SU-DHL-6 (cell line): ENCODE measurements at regions not wholly inside any gene's neighbourhood (a gene's known extent, or its start where the extent isn't known, plus 50 kb on each side); places are given as distances from the start of the nearest gene placed in this dataset.
"Not testable (repeated sequence)": the region's sequence is repeated elsewhere in the genome, so short reads cannot be mapped to it uniquely, and the experiment has no call there.

Source experiments
- H2AFZ ChIP-seq: fragments of 200-600 bp; sonication (generic); 2 replicates; pipeline ENCODE4 v1.6.1; 2014; ENCODE audit warnings: low read depth, mild to moderate bottlenecking, moderate library complexity, mixed read lengths, antibody characterized with exemption, low read length; ENCODE audit not compliant: severe bottlenecking
- H3F3A ChIP-seq: fragments of 200-600 bp; shearing (Covaris generic); 2 replicates; pipeline ENCODE4 v1.6.0; 2016; ENCODE audit warnings: antibody characterized with exemption, mild to moderate bottlenecking; ENCODE audit not compliant: insufficient read depth
- H3K27ac ChIP-seq: fragments of 200-600 bp; sonication (generic); 2 replicates; pipeline ENCODE4 v1.5.1; 2016; ENCODE audit warnings: low read depth, mild to moderate bottlenecking, low read length, moderate library complexity, mixed read lengths
- H3K27me3 ChIP-seq: fragments of 200-600 bp; sonication (generic), shearing (Covaris generic); 2 replicates; pipeline ENCODE4 v1.6.0; 2014; ENCODE audit warnings: mild to moderate bottlenecking, low read length
- H3K36me3 ChIP-seq: fragments of 200-600 bp; sonication (generic); 2 replicates; pipeline ENCODE4 v1.6.1; 2014; ENCODE audit warnings: mild to moderate bottlenecking, low read length, mixed read lengths
- H3K4me2 ChIP-seq: fragments of 300-600, 200-600 bp; shearing (Covaris generic), sonication (generic); 2 replicates; pipeline ENCODE4 v1.6.0; 2014; ENCODE audit warnings: low read length, low read depth, mild to moderate bottlenecking; ENCODE audit not compliant: poor library complexity, severe bottlenecking
- H3K4me3 ChIP-seq: fragments of 200-600 bp; sonication (generic); 2 replicates; pipeline ENCODE4 v1.5.1; 2014; ENCODE audit warnings: antibody characterized with exemption, low read length, mild to moderate bottlenecking, mixed read lengths; ENCODE audit not compliant: insufficient read depth, poor library complexity, severe bottlenecking
- H3K79me2 ChIP-seq: fragments of 200-600 bp; sonication (generic); 2 replicates; pipeline ENCODE4 v1.6.1; 2014; ENCODE audit warnings: mild to moderate bottlenecking, low read length, moderate library complexity; ENCODE audit not compliant: insufficient read depth
- H3K9ac ChIP-seq: fragments of 200-600 bp; sonication (generic); 2 replicates; pipeline ENCODE4 v1.7.0; 2014; ENCODE audit warnings: mild to moderate bottlenecking, low read length
- H3K9me2 ChIP-seq: fragments of 200-600 bp; sonication (generic); replicated peaks from 2 replicates; pipeline ENCODE4 v1.6.1; 2014; ENCODE audit warnings: low read length; ENCODE audit not compliant: insufficient read depth
- H3K9me3 ChIP-seq: fragments of 200-600 bp; sonication (generic); 2 replicates; pipeline ENCODE4 v1.6.1; 2014; ENCODE audit warnings: low read length, mixed read lengths; ENCODE audit not compliant: insufficient read depth
- H4K20me1 ChIP-seq: fragments of 200-600 bp; sonication (generic); 2 replicates; pipeline ENCODE4 v1.6.1; 2014; ENCODE audit warnings: low read depth, mild to moderate bottlenecking, antibody characterized with exemption, low read length, moderate library complexity, mixed read lengths
- EZH2phosphoT487 ChIP-seq: fragments of 200-600 bp; sonication (generic), shearing (Covaris generic); conservative IDR thresholded peaks from 2 replicates; pipeline ENCODE4 v1.6.1; 2018; ENCODE audit warnings: mild to moderate bottlenecking, antibody characterized with exemption, low read length, moderate library complexity, mixed read lengths
- TF ChIP-seq, protein P1 (sequence below): fragments of 200-600 bp; sonication (generic); IDR thresholded peaks from one replicate; pipeline ENCODE4 v1.5.1; 2017; ENCODE audit warnings: antibody characterized with exemption, mild to moderate bottlenecking, low read length, moderate library complexity; ENCODE audit not compliant: insufficient read depth, poor library complexity, severe bottlenecking

- H3K79me2 ChIP-seq, result no peaks in the 10 kb centered on the region
- TF ChIP-seq, protein P1, sequence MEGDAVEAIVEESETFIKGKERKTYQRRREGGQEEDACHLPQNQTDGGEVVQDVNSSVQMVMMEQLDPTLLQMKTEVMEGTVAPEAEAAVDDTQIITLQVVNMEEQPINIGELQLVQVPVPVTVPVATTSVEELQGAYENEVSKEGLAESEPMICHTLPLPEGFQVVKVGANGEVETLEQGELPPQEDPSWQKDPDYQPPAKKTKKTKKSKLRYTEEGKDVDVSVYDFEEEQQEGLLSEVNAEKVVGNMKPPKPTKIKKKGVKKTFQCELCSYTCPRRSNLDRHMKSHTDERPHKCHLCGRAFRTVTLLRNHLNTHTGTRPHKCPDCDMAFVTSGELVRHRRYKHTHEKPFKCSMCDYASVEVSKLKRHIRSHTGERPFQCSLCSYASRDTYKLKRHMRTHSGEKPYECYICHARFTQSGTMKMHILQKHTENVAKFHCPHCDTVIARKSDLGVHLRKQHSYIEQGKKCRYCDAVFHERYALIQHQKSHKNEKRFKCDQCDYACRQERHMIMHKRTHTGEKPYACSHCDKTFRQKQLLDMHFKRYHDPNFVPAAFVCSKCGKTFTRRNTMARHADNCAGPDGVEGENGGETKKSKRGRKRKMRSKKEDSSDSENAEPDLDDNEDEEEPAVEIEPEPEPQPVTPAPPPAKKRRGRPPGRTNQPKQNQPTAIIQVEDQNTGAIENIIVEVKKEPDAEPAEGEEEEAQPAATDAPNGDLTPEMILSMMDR, result no peak
- TF ChIP-seq EZH2phosphoT487, result no peak
- H3K9me2 ChIP-seq, result no peaks in the 10 kb centered on the region
- no peaks in the 10 kb centered on the region for H3K27me3 ChIP-seq
- no peak overlapping the region for H2AFZ ChIP-seq
- no peak overlapping the region for H3K27ac ChIP-seq
- no peak overlapping the region for H3K4me2 ChIP-seq
- no peaks in the 10 kb centered on the region for H3K36me3 ChIP-seq
- H3K9me3 ChIP-seq, result no peaks in the 10 kb centered on the region
- H3K4me3 ChIP-seq, result no peak overlapping the region
- no peaks in the 10 kb centered on the region for H3F3A ChIP-seq
- H4K20me1 ChIP-seq, result no peaks in the 10 kb centered on the region
- H3K9ac ChIP-seq, result no peak overlapping the region
Observed at GRCh38 chr9:26650325-26650724, 242.3 kb downstream of the CAAP1 start.

DNA sequence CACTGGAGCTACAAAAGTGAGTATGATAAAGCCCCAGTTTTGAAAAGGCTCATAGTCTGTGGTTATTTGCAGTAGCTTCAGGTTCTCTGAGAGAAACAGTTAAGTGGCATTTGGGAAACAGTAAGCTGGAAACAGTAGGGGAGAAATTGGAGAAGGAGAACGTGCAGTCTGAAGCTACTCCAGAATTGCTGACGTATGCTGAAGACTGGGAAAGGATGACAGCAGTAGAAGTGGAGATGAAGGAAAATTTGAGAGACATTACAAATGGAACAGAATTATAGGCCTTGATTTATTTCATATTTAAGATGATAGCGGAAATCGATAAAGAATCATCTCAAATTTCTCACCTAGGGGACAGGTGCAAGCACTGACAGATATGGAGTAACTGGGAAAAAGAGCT is 248.8 kb downstream of the CAAP1 start:
- TF ChIP-seq, protein P1, result no peak
- Histone ChIP-seq H3K4me2 (no peak overlapping the region), H3K27ac (no peak overlapping the region), H3K9me3 (no peaks in the 10 kb centered on the region), H3K27me3 (no peaks in the 10 kb centered on the region), H3K36me3 (no peaks in the 10 kb centered on the region), H3K9ac (no peak overlapping the region), H3F3A (no peaks in the 10 kb centered on the region), H4K20me1 (no peaks in the 10 kb centered on the region), H3K9me2 (no peaks in the 10 kb centered on the region), H3K79me2 (no peaks in the 10 kb centered on the region), H2AFZ (no peak overlapping the region), H3K4me3 (no peak overlapping the region)

GRCh38 chr9:26639761-26640160 is 252.8 kb downstream of the CAAP1 start:
- H3K79me2 ChIP-seq, result no peaks in the 10 kb centered on the region
- H3K4me2 ChIP-seq, result no peak overlapping the region
- H3K9me2 ChIP-seq, result no peaks in the 10 kb centered on the region
- TF ChIP-seq, protein P1, result no peak
- no peak for TF ChIP-seq EZH2phosphoT487
- no peak overlapping the region for H3K27ac ChIP-seq
- no peak overlapping the region for H3K9ac ChIP-seq
- H3K36me3 ChIP-seq, result no peaks in the 10 kb centered on the region
- H3K27me3 ChIP-seq, result no peaks in the 10 kb centered on the region
- H2AFZ ChIP-seq, result no peak overlapping the region
- H3K9me3 ChIP-seq, result no peaks in the 10 kb centered on the region
- no peak overlapping the region for H3K4me3 ChIP-seq
- no peaks in the 10 kb centered on the region for H4K20me1 ChIP-seq
- no peaks in the 10 kb centered on the region for H3F3A ChIP-seq

DNA sequence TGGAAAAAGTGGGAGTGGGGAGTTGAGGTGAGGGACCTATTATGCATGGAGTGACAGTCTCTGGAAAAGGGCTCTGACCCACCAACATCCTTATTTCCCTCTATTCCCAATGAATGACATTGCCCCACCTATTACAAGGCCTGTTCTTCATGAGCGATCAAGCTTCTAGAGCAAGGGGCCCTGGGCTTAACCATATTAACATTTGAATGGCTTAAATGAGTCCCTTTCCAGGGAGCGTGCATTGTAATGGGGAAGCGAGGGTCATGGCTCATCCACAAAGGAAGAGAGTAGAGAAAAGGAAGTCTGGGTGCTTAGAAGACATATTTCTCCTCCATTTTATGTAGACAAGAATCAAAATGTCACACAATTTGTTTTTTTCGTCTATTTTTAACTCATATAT is 255.5 kb downstream of the CAAP1 start:
- no peaks in the 10 kb centered on the region for H3K27me3 ChIP-seq
- no peaks in the 10 kb centered on the region for H4K20me1 ChIP-seq
- H2AFZ ChIP-seq, result no peak overlapping the region
- no peak overlapping the region for H3K9ac ChIP-seq
- no peak overlapping the region for H3K4me3 ChIP-seq
- H3K36me3 ChIP-seq, result no peaks in the 10 kb centered on the region
- H3F3A ChIP-seq, result no peaks in the 10 kb centered on the region
- H3K9me3 ChIP-seq, result no peaks in the 10 kb centered on the region
- H3K4me2 ChIP-seq, result no peak overlapping the region
- H3K27ac ChIP-seq, result no peak overlapping the region
- H3K9me2 ChIP-seq, result no peaks in the 10 kb centered on the region
- TF ChIP-seq, protein P1, result no peak
- no peak for TF ChIP-seq EZH2phosphoT487
- H3K79me2 ChIP-seq, result no peaks in the 10 kb centered on the region

DNA sequence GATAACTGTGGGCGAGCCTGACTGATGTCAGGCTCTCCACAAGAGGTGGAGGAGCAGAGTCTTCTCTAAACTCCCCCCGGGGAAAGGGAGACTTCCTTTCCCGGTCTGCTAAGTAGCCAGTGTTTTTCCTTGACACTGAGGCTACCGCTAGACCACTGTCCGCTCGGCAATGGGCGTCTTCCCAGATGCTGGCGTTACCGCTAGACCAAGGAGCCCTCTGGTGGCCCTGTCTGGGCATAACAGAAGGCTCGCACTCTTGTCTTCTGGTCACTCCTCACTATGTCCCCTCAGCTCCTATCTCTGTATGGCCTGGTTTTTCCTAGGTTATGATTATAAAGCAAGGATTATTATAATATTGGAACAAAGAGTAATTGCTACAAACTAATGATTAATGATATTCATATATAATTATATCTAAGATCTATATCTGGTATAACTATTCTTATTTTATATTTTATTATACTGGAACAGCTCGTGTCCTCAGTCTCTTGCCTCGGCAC is 278.7 kb downstream of the CAAP1 start:
- not testable (repeated sequence) for H3K4me3 ChIP-seq, H3K27me3 ChIP-seq, H3K27ac ChIP-seq, H3K36me3 ChIP-seq, H3K9ac ChIP-seq, H4K20me1 ChIP-seq, H3F3A ChIP-seq, H3K4me2 ChIP-seq, H3K9me2 ChIP-seq, H3K9me3 ChIP-seq, H3K79me2 ChIP-seq
- peak overlapping the region; percentile 30 for H2AFZ ChIP-seq
